Keratinocyte (primary cell): ENCODE measurements at regions not wholly inside any gene's neighbourhood (a gene's known extent, or its start where the extent isn't known, plus 50 kb on each side); places are given as distances from the start of the nearest gene placed in this dataset.

Experiments
- DNase-seq: peaks from one replicate; pipeline ENCODE4 v3.0.0-alpha.2; 2011; ENCODE audit warnings: low read depth, missing footprints, low spot score
- FAIRE-seq: peaks from 2 replicates; lab custom pipeline; 2011; peaks lifted over from hg19 to GRCh38; lab: Jason Lieb, UNC
- H2AFZ ChIP-seq: 2 replicates; pipeline ENCODE4 v1.6.0; 2012; ENCODE audit warnings: low read length, control low read depth, inconsistent platforms; ENCODE audit not compliant: control insufficient read depth
- H3K27ac ChIP-seq: 2 replicates; pipeline ENCODE4 v1.5.1; 2011; ENCODE audit warnings: low read length; ENCODE audit not compliant: control insufficient read depth, insufficient read depth
- H3K27me3 ChIP-seq: 3 replicates; pipeline ENCODE4 v1.6.0; 2011; ENCODE audit warnings: low read length; ENCODE audit not compliant: control insufficient read depth, insufficient read depth; ENCODE audit errors: extremely low read depth
- H3K36me3 ChIP-seq, 2 experiments: 2 replicates in 1 of 2; 3 replicates in 1 of 2; pipeline ENCODE4 v1.5.1; 2011; ENCODE audit warnings: low read length in 2 of 2, mild to moderate bottlenecking in 1 of 2; ENCODE audit not compliant: control insufficient read depth in 2 of 2, insufficient read depth in 2 of 2; ENCODE audit errors: extremely low read depth in 1 of 2
- H3K4me1 ChIP-seq: 3 replicates; pipeline ENCODE4 v1.5.1; 2011; ENCODE audit warnings: low read length; ENCODE audit not compliant: control insufficient read depth, insufficient read depth; ENCODE audit errors: extremely low read depth
- H3K4me2 ChIP-seq: 3 replicates; pipeline ENCODE4 v1.6.0; 2011; ENCODE audit warnings: low read depth, low read length; ENCODE audit not compliant: control insufficient read depth, insufficient read depth; ENCODE audit errors: extremely low read depth
- H3K4me3 ChIP-seq, 3 experiments: fragments of 200-600 bp in 1 of 3; sonication (generic) in 1 of 3; 2 replicates in 2 of 3; 3 replicates in 1 of 3; pipeline ENCODE4 v1.5.1; 2011 to 2016; ENCODE audit warnings: low read length in 3 of 3, mild to moderate bottlenecking in 3 of 3, control low read depth in 2 of 3, inconsistent platforms in 1 of 3, low read depth in 1 of 3, mixed read lengths in 1 of 3, mixed run types in 1 of 3, moderate library complexity in 1 of 3; ENCODE audit not compliant: control insufficient read depth in 2 of 3, insufficient read depth in 2 of 3; ENCODE audit errors: extremely low read depth in 1 of 3
- H3K79me2 ChIP-seq: 2 replicates; pipeline ENCODE4 v1.6.0; 2012; ENCODE audit warnings: low read length; ENCODE audit not compliant: control insufficient read depth, insufficient read depth
- H3K9ac ChIP-seq: 3 replicates; pipeline ENCODE4 v1.6.0; 2011; ENCODE audit warnings: low read length; ENCODE audit not compliant: control insufficient read depth, insufficient read depth; ENCODE audit errors: extremely low read depth
- H3K9me1 ChIP-seq: 3 replicates; pipeline ENCODE4 v1.6.0; 2011; ENCODE audit warnings: low read length; ENCODE audit not compliant: control insufficient read depth, insufficient read depth; ENCODE audit errors: extremely low read depth
- H3K9me3 ChIP-seq: 2 replicates; pipeline ENCODE4 v1.5.1; 2012; ENCODE audit warnings: low read depth, low read length; ENCODE audit not compliant: control insufficient read depth
- H4K20me1 ChIP-seq: 3 replicates; pipeline ENCODE4 v1.6.0; 2011; ENCODE audit warnings: low read length; ENCODE audit not compliant: control insufficient read depth, insufficient read depth; ENCODE audit errors: extremely low read depth
- EZH2 ChIP-seq: IDR thresholded peaks from one replicate; pipeline ENCODE4 v1.6.1; 2012; ENCODE audit warnings: inconsistent platforms, mild to moderate bottlenecking, low read length, moderate library complexity
- dilution Hi-C: fragments of 300-500 bp; cut with MboI; formaldehyde crosslinking; loops from one replicate; pipeline ENCODE4 v1.7.0; 2020; ENCODE audit warnings: low sequenced_read_pairs; ENCODE audit not compliant: extremely low pct_ligation_motif_present
- TF ChIP-seq, protein P1 (sequence below), 3 experiments: IDR thresholded peaks in 1 of 3; conservative IDR thresholded peaks in 1 of 3; optimal IDR thresholded peaks in 1 of 3; 2 replicates in 2 of 3; 3 replicates in 1 of 3; pipeline versions ENCODE3 to v1.5.1; 2011; ENCODE audit warnings: low read length in 3 of 3, mild to moderate bottlenecking in 3 of 3, moderate library complexity in 2 of 3, control low read depth in 1 of 3, inconsistent platforms in 1 of 3; ENCODE audit not compliant: insufficient read depth in 2 of 3; ENCODE audit errors: extremely low read depth in 1 of 3

DNA sequence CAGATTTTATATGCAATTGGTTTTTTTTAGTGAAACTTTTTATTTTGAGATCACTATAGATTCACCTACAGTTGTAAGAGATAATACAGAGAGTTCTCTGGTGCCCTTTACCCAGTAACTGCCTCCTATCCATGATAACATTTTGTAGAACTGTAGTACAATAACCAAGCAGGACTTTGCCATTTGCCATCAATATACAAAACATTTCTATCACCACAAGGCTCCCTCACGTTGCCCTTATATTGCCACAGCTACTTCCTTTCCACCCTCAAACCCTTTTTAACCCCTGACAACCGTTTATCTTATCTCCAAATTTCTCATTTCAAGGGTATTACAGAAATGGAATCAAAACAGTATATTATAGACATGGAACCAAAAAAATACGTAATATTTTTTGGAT is 130.7 kb upstream of the GOLGA6L4 start:
- no peaks in the 10 kb centered on the region for H3K4me1 ChIP-seq
- no peaks in the 10 kb centered on the region for H3K9me3 ChIP-seq
- dilution Hi-C loops = no loop called here
- no peak overlapping the region for H2AFZ ChIP-seq
- no peak overlapping the region for H3K27ac ChIP-seq
- H3K9ac ChIP-seq = no peak overlapping the region
- no peaks in the 10 kb centered on the region for H3K27me3 ChIP-seq
- H3K79me2 ChIP-seq = no peaks in the 10 kb centered on the region
- FAIRE-seq (no peak), DNase-seq (no peak)
- no peak overlapping the region for H3K4me3 ChIP-seq
- no peak overlapping the region for H3K4me2 ChIP-seq
- no peaks in the 10 kb centered on the region for H3K36me3 ChIP-seq
- no peaks in the 10 kb centered on the region for H4K20me1 ChIP-seq
- H3K9me1 ChIP-seq = no peaks in the 10 kb centered on the region
- no peak for TF ChIP-seq EZH2
- TF ChIP-seq, protein P1, sequence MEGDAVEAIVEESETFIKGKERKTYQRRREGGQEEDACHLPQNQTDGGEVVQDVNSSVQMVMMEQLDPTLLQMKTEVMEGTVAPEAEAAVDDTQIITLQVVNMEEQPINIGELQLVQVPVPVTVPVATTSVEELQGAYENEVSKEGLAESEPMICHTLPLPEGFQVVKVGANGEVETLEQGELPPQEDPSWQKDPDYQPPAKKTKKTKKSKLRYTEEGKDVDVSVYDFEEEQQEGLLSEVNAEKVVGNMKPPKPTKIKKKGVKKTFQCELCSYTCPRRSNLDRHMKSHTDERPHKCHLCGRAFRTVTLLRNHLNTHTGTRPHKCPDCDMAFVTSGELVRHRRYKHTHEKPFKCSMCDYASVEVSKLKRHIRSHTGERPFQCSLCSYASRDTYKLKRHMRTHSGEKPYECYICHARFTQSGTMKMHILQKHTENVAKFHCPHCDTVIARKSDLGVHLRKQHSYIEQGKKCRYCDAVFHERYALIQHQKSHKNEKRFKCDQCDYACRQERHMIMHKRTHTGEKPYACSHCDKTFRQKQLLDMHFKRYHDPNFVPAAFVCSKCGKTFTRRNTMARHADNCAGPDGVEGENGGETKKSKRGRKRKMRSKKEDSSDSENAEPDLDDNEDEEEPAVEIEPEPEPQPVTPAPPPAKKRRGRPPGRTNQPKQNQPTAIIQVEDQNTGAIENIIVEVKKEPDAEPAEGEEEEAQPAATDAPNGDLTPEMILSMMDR (optimal IDR thresholded peaks at IDR 0.05 in 1 of 3, IDR thresholded peaks at IDR 0.05 in 1 of 3, conservative IDR thresholded peaks at IDR 0.05 in 1 of 3; ENCODE audit: extremely low read depth in 1 of 3, insufficient read depth in 2 of 3, low read length in 3 of 3) = no peak

DNA sequence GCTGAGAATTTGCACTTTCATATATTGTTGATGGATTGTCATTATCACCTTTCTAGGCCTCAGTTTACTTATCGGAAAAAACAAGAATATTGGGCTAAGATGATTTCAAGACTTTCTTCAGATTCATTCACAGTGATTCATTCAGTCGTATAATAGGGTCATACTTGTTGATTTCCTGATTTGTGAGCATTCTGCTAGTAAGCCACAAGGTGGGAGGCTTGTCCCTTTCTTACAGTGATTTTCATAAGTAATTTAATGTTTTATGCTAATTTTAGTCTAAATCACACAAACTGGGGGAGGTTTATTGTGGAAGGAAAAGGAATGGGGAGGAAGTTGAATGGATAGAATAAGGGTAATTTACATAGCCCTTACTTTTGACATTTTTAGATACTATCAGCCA is 126.8 kb upstream of the GOLGA6L4 start:
- no peak overlapping the region for H2AFZ ChIP-seq
- no peaks in the 10 kb centered on the region for H3K4me1 ChIP-seq
- H3K9me3 ChIP-seq = no peaks in the 10 kb centered on the region
- no peaks in the 10 kb centered on the region for H4K20me1 ChIP-seq
- DNase-seq (no peak), FAIRE-seq (peak; percentile 61)
- no peak overlapping the region for H3K9ac ChIP-seq
- H3K9me1 ChIP-seq = no peaks in the 10 kb centered on the region
- no peak overlapping the region for H3K4me2 ChIP-seq
- dilution Hi-C loops = no loop called here
- TF ChIP-seq EZH2 = no peak
- TF ChIP-seq, protein P1 (optimal IDR thresholded peaks at IDR 0.05 in 1 of 3, IDR thresholded peaks at IDR 0.05 in 1 of 3, conservative IDR thresholded peaks at IDR 0.05 in 1 of 3; ENCODE audit: extremely low read depth in 1 of 3, insufficient read depth in 2 of 3, low read length in 3 of 3) = peak in 2 of 3 experiments; percentile 17 to 40
- H3K4me3 ChIP-seq = no peak overlapping the region
- no peaks in the 10 kb centered on the region for H3K79me2 ChIP-seq
- H3K27me3 ChIP-seq = no peaks in the 10 kb centered on the region
- no peak overlapping the region for H3K27ac ChIP-seq
- H3K36me3 ChIP-seq = no peaks in the 10 kb centered on the region
